GM12878 (cell line): ENCODE measurements at regions not wholly inside any gene's neighbourhood (a gene's known extent, or its start where the extent isn't known, plus 50 kb on each side); places are given as distances from the start of the nearest gene placed in this dataset.
"Not testable (repeated sequence)": the region's sequence is repeated elsewhere in the genome, so short reads cannot be mapped to it uniquely, and the experiment has no call there.

ENCODE experiments used
- ATAC-seq: fragments of 200-7000 bp; cut with Tn5 transposase; 3 replicates; pipeline ENCODE4 v1.9.1; 2020; ENCODE audit warnings: mild to moderate bottlenecking, moderate library complexity
- BruUV-seq: library from RNA; stranded (reverse); fragments of 400-500 nt; replicated peaks from 2 replicates; lab custom pipeline; 2021; lab: Mats Ljungman, UMichigan
- CTCF ChIA-PET: fragments of 300-600 bp; sonication (Branson Sonifier 250); formaldehyde crosslinking; extraction: SDS; loops from one replicate; lab custom pipeline; 2021; ENCODE audit warnings: inconsistent platforms; lab: Yijun Ruan, JAX
- POLR2A ChIA-PET: fragments of 350-600 bp; formaldehyde crosslinking; extraction: SDS; loops from one replicate; lab custom pipeline; 2021; ENCODE audit warnings: inconsistent platforms; lab: Charles Lee
- RAD21 ChIA-PET: fragments of 300-600 bp; sonication (Branson Sonifier 250); formaldehyde crosslinking; loops from one replicate; lab custom pipeline; 2023; ENCODE audit warnings: antibody characterized with exemption; ENCODE audit not compliant: unreplicated experiment; lab: Charles Lee
- SMC1A ChIA-PET: fragments of 300-600 bp; sonication (Branson Sonifier 250); formaldehyde crosslinking; loops from one replicate; lab custom pipeline; 2023; ENCODE audit not compliant: unreplicated experiment, uncharacterized antibody; lab: Charles Lee
- DNase-seq: peaks from one replicate; pipeline ENCODE4 v3.0.0-alpha.2; 2011; ENCODE audit warnings: low read depth, low spot score
- FAIRE-seq: peaks from 3 replicates; lab custom pipeline; 2011; peaks lifted over from hg19 to GRCh38; lab: Jason Lieb, UNC
- H2AFZ ChIP-seq: 2 replicates; pipeline ENCODE4 v1.6.0; 2011; ENCODE audit warnings: low read depth, low read length, control low read depth; ENCODE audit not compliant: control insufficient read depth
- H3K27ac ChIP-seq: 2 replicates; pipeline ENCODE4 v1.5.1; 2011; ENCODE audit warnings: control low read depth; ENCODE audit not compliant: control insufficient read depth, insufficient read depth
- H3K27me3 ChIP-seq, 2 experiments: replicated peaks in 1 of 2; 2 replicates each; pipeline versions ENCODE4 v1.6.0 to v1.6.1; 2011; ENCODE audit warnings: low read length in 1 of 2; ENCODE audit not compliant: control insufficient read depth in 2 of 2, insufficient read depth in 2 of 2
- H3K36me3 ChIP-seq, 2 experiments: 2 replicates each; pipeline ENCODE4 v1.5.1; 2011; ENCODE audit warnings: low read length in 1 of 2; ENCODE audit not compliant: control insufficient read depth in 2 of 2, insufficient read depth in 2 of 2
- H3K4me1 ChIP-seq: 2 replicates; pipeline ENCODE4 v1.6.1; 2011; ENCODE audit warnings: mild to moderate bottlenecking, low read length, moderate library complexity, mixed read lengths; ENCODE audit not compliant: control insufficient read depth, insufficient read depth
- H3K4me2 ChIP-seq: 2 replicates; pipeline ENCODE4 v1.6.0; 2011; ENCODE audit warnings: control low read depth; ENCODE audit not compliant: control insufficient read depth, insufficient read depth
- H3K4me3 ChIP-seq: fragments of 200-600 bp; sonication (generic); 2 replicates; pipeline ENCODE4 v1.5.1; 2016
- H3K79me2 ChIP-seq: 2 replicates; pipeline ENCODE4 v1.6.0; 2011; ENCODE audit warnings: low read length; ENCODE audit not compliant: control insufficient read depth, insufficient read depth
- H3K9ac ChIP-seq: 2 replicates; pipeline ENCODE4 v1.8.0; 2011; ENCODE audit warnings: low read length, control low read depth, mixed read lengths; ENCODE audit not compliant: control insufficient read depth, insufficient read depth
- H3K9me3 ChIP-seq: replicated peaks from 3 replicates; pipeline ENCODE4 v1.5.1; 2011; ENCODE audit warnings: mild to moderate bottlenecking, low read length; ENCODE audit not compliant: control insufficient read depth, insufficient read depth
- H4K20me1 ChIP-seq: 2 replicates; pipeline ENCODE4 v1.6.0; 2011; ENCODE audit not compliant: control insufficient read depth, insufficient read depth
- CBFB ChIP-seq: IDR thresholded peaks from 2 replicates; pipeline ENCODE4 v1.6.1; 2016; ENCODE audit warnings: antibody characterized with exemption, low read depth
- ELK1 ChIP-seq: IDR thresholded peaks from 2 replicates; pipeline ENCODE4 v1.6.1; 2012; ENCODE audit warnings: low read depth, low read length, improper control_type of control experiment
- NFYA ChIP-seq: IDR thresholded peaks from 2 replicates; pipeline ENCODE4 v1.6.1; 2011; ENCODE audit warnings: low read depth, mild to moderate bottlenecking, low read length, improper control_type of control experiment, borderline replicate concordance
- SUZ12 ChIP-seq: fragments of 200-600 bp; sonication (generic); IDR thresholded peaks from one replicate; pipeline ENCODE4 v1.6.1; 2018; ENCODE audit warnings: antibody characterized with exemption, mild to moderate bottlenecking; ENCODE audit not compliant: unreplicated experiment
- ZBTB40 ChIP-seq: fragments of 450-650 bp; IDR thresholded peaks from 2 replicates; pipeline ENCODE4 v1.6.1; 2016; ENCODE audit warnings: mild to moderate bottlenecking, moderate library complexity, borderline replicate concordance
- WGBS: methylation state at CpG from one replicate; pipeline ENCODE4 v1.1.6; 2016; ENCODE audit warnings: low lambda C conversion rate; ENCODE audit not compliant: insufficient replicate concordance, insufficient coverage; ENCODE audit errors: missing lambda C conversion rate; 5-methylcytosine and 5-hydroxymethylcytosine counted together
- in situ Hi-C: fragments of 300-500 bp; cut with MboI; formaldehyde crosslinking; loops from 9 replicates; pipeline ENCODE4 v1.14.3; 2018; ENCODE audit warnings: mixed read lengths
- intact Hi-C: fragments of 100-400 bp; cut with micrococcal nuclease; formaldehyde crosslinking; loops from one replicate; pipeline ENCODE4 v1.14.2; 2022; ENCODE audit not compliant: unreplicated experiment

- TF ChIP-seq ZBTB40 (no peak), CBFB (no peak), SUZ12 (no peak), NFYA (no peak), ELK1 (no peak)
Measured at GRCh38 chr5:28390341-28390740, 1352.0 kb upstream of the CDH9 start (continued).

- FAIRE-seq, RAD21 ChIA-PET, H2AFZ ChIP-seq, POLR2A ChIA-PET, H3K27me3 ChIP-seq, intact Hi-C loops, H3K36me3 ChIP-seq, CTCF ChIA-PET, H3K4me3 ChIP-seq, H3K9me3 ChIP-seq, SMC1A ChIA-PET, in situ Hi-C loops, ATAC-seq, H3K4me2 ChIP-seq, BruUV-seq, H3K27ac ChIP-seq, H3K9ac ChIP-seq, DNase-seq, H3K79me2 ChIP-seq, H4K20me1 ChIP-seq, H3K4me1 ChIP-seq: not testable (repeated sequence)
- 46% methylated on average over 3 of the region's 3 CpGs for WGBS
Measured at GRCh38 chr5:28389727-28390126, 1351.3 kb upstream of the CDH9 start.
